ENCODE measurements at regions not wholly inside any gene's neighbourhood (a gene's known extent, or its start where the extent isn't known, plus 50 kb on each side); places are given as distances from the start of the nearest gene placed in this dataset.
"Not testable (repeated sequence)": the region's sequence is repeated elsewhere in the genome, so short reads cannot be mapped to it uniquely, and the experiment has no call there.

DNA sequence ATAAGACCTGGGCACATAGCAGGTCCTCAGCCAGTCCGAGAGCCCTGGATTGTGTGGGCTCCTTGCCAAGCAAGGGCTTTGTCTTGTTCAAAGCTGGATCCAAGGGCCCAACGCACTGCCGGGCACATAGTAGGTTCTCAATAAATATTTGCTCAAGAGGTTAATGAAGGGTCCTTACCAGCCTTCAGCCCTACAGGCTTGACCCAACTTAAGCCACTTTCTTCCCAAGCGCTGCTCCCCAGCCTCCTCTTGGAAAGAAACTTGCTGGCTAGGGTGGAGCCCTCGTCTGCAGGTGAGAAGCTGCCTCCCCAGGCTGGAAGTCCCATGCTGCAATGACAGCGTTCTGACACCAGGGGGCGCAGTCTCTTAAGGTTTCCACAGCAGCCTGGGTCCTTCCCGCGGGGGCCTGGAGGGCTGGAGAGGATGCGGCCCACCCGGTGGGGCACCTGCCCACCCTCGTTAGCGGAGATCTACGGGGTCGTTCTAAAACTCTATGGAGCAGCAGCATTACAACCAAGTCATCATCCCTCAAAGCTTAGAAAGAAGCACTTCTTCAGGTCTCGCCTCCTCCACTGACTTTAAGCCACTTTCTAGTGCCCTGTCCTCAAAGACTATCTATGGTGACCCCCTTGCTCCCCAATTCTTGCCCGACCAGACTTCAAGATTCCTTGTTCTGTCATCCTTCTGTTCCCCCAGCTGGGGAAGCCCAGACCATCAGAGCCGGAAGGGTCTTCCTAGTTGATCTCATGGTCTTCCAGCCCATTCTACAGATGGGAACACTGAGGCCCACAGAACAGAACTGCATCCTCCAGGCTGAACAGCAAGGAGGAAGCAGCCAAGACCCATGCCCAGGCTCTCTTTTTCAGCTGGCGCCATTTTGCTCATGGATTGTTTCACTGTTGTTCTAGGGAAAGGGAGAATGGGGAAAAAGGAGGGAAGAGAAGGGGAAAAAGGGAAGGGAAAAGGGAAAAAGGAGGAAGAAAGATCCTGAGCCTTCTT, 115.4 kb downstream of the LHX2 start:
- DNase-seq, result peak; percentile 58

DNA sequence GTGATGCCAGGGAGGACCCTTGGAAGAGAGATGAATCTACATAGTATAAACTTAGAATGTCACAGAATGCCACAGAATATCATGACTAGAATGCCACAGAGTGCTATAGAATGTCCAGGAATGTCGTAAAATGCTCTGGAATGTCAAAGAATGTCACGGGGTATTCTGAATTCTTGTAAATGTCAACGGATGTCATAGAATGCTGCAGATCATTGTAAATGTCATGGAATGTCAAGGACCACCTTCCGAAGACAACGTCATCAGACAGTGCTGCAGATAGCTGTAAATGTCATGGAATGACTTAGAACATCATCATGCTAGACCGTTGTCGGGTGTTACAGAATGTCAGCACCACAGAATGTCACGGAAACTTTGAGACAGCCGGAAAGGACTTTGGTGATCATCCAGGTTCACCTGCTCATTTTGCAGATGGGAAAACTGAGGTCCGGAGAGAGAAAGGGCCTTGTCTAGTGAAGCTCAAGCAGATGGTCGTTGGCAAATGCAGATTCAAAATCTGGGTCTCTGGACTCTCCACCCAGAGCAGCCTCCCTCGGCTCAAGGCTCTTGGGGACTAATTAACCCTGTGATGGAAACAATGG, 117.1 kb downstream of the LHX2 start:
- DNase-seq, result no peak

- no peak for DNase-seq
Measured at GRCh38 chr9:124130277-124131075, 118.9 kb downstream of the LHX2 start.

- peak; percentile 59 for DNase-seq
Measured at GRCh38 chr9:124131518-124131917, 120.0 kb downstream of the LHX2 start.

- peak; percentile 97 for DNase-seq
Measured at GRCh38 chr9:124132671-124133147, 121.1 kb downstream of the LHX2 start.

DNA sequence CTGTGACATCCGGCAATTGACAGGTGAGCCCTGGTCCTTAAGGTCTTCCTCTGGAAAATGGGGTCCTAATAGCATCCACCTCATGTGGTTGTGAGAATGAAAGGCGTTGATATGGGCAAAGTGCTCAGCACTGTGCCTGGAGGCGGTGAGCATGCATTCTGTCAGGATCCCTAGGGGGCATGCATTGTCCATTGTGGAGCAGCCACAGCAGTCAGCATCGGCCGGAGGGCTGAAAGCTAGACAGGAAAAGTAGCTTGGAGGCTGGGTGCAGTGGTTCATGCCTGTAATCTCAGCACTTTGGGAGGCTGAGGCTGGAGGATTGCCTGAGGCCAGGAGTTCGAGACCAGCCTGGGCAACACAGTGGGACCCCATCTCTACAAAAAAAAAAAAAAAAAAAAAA, 122.2 kb downstream of the LHX2 start:
- peak; percentile 42 for DNase-seq

- DNase-seq, result no peak
Measured at GRCh38 chr9:124134526-124134925, 123.0 kb downstream of the LHX2 start.

DNA sequence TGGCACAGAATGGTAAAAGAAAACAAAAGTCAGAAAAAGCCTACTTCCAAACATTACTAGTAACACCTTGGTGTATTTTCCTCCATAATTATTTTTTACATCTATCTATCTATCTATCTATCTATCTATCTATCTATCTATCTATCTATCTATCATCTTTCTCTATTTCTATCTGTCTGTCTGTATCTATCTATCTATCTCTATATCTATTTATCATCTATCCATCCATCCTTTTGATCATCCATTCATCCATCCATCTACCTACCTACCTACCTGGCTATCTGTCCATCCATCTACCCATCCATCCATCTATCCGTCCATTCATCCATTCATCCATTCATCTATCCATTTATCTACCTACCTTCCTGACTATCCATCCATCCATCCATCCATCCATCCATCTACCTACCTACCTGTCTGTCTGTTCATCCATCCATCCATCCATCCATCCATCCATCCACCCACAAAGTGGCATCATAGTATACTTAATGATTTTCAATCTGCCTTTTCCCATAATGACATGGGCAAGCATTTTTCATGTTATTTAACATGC, 121.9 kb upstream of the NEK6 start:
- no peak for DNase-seq

GRCh38 chr9:124137009-124137943, 120.5 kb upstream of the NEK6 start:
- no peak for DNase-seq

DNA sequence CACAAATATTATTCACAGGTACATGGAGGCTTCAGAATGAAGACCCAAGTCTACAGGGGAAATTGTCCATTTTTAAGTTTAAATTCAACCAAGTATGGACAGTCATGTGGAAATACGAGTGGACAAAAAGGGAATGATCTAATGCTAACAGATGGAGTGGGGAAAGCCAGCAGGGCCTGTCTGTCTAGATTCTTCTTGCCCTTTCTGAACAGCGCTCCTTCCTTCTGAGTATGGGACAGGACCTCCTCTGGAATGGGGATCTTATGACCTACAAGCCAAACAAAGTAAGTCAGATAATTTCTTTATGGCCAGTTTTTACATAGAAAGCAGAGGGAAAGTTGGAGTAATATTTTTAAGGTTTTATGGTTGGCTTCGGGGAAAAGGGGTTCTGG, 119.8 kb upstream of the NEK6 start:
- no peak for DNase-seq

- peak; percentile 81 for DNase-seq
Measured at GRCh38 chr9:124139001-124139400, 118.7 kb upstream of the NEK6 start.

DNA sequence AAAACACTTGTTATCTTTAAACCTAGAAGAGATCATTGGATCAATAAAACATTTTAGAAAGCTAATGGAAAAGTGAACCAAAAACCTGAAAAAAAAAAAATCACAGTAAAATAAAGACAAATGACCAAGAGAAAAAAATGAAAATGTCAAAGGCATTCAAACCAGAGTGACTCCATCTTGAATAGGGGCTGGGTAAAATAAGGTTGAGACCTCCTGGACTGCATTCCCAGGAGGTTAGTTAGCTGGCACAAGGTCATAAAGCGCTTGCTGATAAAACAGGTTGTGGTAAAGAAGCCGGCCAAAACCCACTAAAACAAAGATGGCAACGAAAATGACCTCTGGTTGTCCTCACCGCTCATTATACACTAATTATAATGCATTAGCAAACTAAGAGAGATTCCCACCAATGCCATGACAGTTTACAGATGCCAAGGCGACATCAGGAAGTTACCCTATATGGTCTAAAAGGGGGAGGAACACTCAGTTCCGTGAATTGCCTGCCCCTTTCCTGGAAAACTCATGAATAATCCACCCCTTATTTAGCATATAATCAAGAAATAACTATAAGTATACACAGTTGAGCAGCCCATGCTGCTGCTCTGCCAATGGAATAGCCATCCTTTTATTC, 116.7 kb upstream of the NEK6 start:
- DNase-seq, result no peak

- DNase-seq, result peak; percentile 96
Measured at GRCh38 chr9:124144561-124145123, 113.1 kb upstream of the NEK6 start.

DNA sequence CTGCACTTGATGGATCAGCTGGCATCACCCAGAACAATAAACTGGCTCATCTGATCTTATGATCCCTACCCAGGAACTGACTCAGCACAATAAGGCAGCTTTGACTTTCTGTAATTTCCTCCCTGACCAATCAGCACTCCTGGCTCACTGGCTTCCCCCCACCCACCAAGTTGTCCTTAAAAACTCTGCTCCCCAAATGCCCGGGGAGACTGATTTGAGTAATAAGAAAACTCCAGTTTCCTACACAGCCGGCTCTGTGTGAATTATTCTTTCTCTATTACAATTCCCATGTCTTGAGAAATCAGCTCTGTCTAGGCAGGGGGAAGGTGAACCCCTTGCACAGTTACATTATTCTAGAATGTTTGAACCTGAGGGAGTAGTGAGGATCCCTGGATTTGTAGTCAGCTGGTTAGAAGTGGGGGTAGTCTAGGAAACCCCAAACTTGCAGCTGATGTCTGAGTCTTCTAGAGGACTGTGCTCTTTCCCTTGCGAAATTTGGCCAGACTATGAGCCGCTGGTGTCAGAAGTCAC, 111.7 kb upstream of the NEK6 start:
- DNase-seq, result peak; percentile 21

GRCh38 chr9:124149992-124150391, 107.8 kb upstream of the NEK6 start:
- DNase-seq, result no peak

GRCh38 chr9:124163760-124164255, 93.9 kb upstream of the NEK6 start:
- DNase-seq, result no peak

DNA sequence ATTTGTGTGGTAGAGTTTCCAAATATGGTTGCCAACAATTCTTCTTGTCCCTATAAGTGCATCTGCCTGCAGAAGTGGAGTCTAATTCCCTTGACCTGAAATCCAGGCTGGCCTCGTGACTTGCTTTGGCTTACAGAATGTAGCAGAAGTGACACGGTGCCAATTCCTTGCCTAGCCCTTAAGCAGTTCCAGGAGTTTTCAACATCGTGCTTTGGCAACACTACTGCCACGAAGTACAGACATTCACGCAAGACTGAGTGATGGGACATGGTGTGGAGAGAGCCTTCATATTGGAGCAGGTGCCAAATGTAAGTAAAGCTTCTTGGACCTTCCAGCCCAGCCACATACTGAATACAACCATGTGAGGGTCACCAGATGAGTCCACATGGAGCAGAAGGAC, 92.9 kb upstream of the NEK6 start:
- no peak for DNase-seq

GRCh38 chr9:124174433-124174832, 83.3 kb upstream of the NEK6 start:
- DNase-seq, result no peak

- not testable (repeated sequence) for DNase-seq
Measured at GRCh38 chr9:124177522-124177921, 80.2 kb upstream of the NEK6 start.

Measured in NCI-H226 (cell line).